ENCODE measurements at regions not wholly inside any gene's neighbourhood (a gene's known extent, or its start where the extent isn't known, plus 50 kb on each side); places are given as distances from the start of the nearest gene placed in this dataset.

- no peak for TF ChIP-seq CTCF (IDR thresholded peaks at IDR 0.05; ENCODE audit: unreplicated experiment)
- Mint-ChIP-seq H3K4me1 (ENCODE audit: insufficient read depth, unreplicated experiment) (peaks cover 16% of the 10 kb centered on the region), H3K4me3 (ENCODE audit: unreplicated experiment) (no peak overlapping the region), H3K9me3 (ENCODE audit: unreplicated experiment) (no peaks in the 10 kb centered on the region), H3K36me3 (ENCODE audit: insufficient read depth, unreplicated experiment) (no peaks in the 10 kb centered on the region), H3K27me3 (ENCODE audit: insufficient read depth, unreplicated experiment) (no peaks in the 10 kb centered on the region), H3K27ac (ENCODE audit: low read depth, unreplicated experiment) (no peak overlapping the region)
- intact Hi-C loops (cut with micrococcal nuclease): no loop called here
- BruUV-seq (replicated peaks): no TSS peak
- ChIA-PET CTCF (interaction anchor here (0.6 to 1.0 kb wide), 3 partner anchors 56 to 557 kb away, joined by 3 to 6 read pairs (median 5); partner anchors contain the start of gene ARHGEF3), POLR2A (interaction anchor here (0.6 kb wide), 2 partner anchors 58 to 151 kb away, joined by 3 to 4 read pairs; no protein-coding TSS in a partner anchor)
- no peak for DNase-seq (ENCODE audit: unreplicated experiment)
Observed at GRCh38 chr3:56858331-56858730, 56.6 kb upstream of the ARHGEF3 start.

GRCh38 chr3:56857178-56857577 is 55.4 kb upstream of the ARHGEF3 start:
- Mint-ChIP-seq H3K36me3 (ENCODE audit: insufficient read depth, unreplicated experiment) (no peaks in the 10 kb centered on the region), H3K4me3 (ENCODE audit: unreplicated experiment) (no peak overlapping the region), H3K9me3 (ENCODE audit: unreplicated experiment) (no peaks in the 10 kb centered on the region), H3K27ac (ENCODE audit: low read depth, unreplicated experiment) (no peak overlapping the region), H3K27me3 (ENCODE audit: insufficient read depth, unreplicated experiment) (no peaks in the 10 kb centered on the region), H3K4me1 (ENCODE audit: insufficient read depth, unreplicated experiment) (peaks cover 17% of the 10 kb centered on the region)
- no peak for TF ChIP-seq CTCF (IDR thresholded peaks at IDR 0.05; ENCODE audit: unreplicated experiment)
- no peak for DNase-seq (ENCODE audit: unreplicated experiment)
- intact Hi-C loops (cut with micrococcal nuclease): no loop called here
- CTCF ChIA-PET: no interaction called here
- BruUV-seq (replicated peaks): no TSS peak
- POLR2A ChIA-PET: interaction anchor here (1.3 kb wide), 1 partner anchor 8 kb away, joined by 4 read pairs; no protein-coding TSS in a partner anchor

- Mint-ChIP-seq H3K4me1 (ENCODE audit: insufficient read depth, unreplicated experiment) (peaks cover 22% of the 10 kb centered on the region), H3K9me3 (ENCODE audit: unreplicated experiment) (no peaks in the 10 kb centered on the region), H3K27ac (ENCODE audit: low read depth, unreplicated experiment) (no peak overlapping the region), H3K4me3 (ENCODE audit: unreplicated experiment) (no peak overlapping the region), H3K27me3 (ENCODE audit: insufficient read depth, unreplicated experiment) (no peaks in the 10 kb centered on the region), H3K36me3 (ENCODE audit: insufficient read depth, unreplicated experiment) (no peaks in the 10 kb centered on the region)
- no peak for TF ChIP-seq CTCF (IDR thresholded peaks at IDR 0.05; ENCODE audit: unreplicated experiment)
- ChIA-PET CTCF (no interaction called here), POLR2A (interaction anchor here (0.6 to 1.3 kb wide), 2 partner anchors 8 to 1222 kb away, joined by 3 to 4 read pairs; no protein-coding TSS in a partner anchor)
- no peak for DNase-seq (ENCODE audit: unreplicated experiment)
- BruUV-seq (replicated peaks): no TSS peak
- intact Hi-C loops (cut with micrococcal nuclease): no loop called here
Observed at GRCh38 chr3:56856752-56857151, 55.0 kb upstream of the ARHGEF3 start.

GRCh38 chr3:56855856-56856512 is 54.2 kb upstream of the ARHGEF3 start:
- DNase-seq (ENCODE audit: unreplicated experiment): peak; percentile 42

More at GRCh38 chr3:56855856-56856512, 54.2 kb upstream of the ARHGEF3 start:
- H3K36me3 Mint-ChIP-seq (ENCODE audit: insufficient read depth, unreplicated experiment): no peaks in the 10 kb centered on the region
- peaks cover 23% of the 10 kb centered on the region for H3K4me1 Mint-ChIP-seq (ENCODE audit: insufficient read depth, unreplicated experiment)
- ChIA-PET CTCF (interaction anchor here (0.6 kb wide), 1 partner anchor 10 kb away, joined by 3 read pairs; no protein-coding TSS in a partner anchor), POLR2A (interaction anchor here (0.6 to 1.3 kb wide), 2 partner anchors 9 to 1222 kb away, joined by 3 to 4 read pairs; no protein-coding TSS in a partner anchor)
- no peaks in the 10 kb centered on the region for H3K27me3 Mint-ChIP-seq (ENCODE audit: insufficient read depth, unreplicated experiment)
- H3K27ac Mint-ChIP-seq (ENCODE audit: low read depth, unreplicated experiment): no peak overlapping the region
- no peaks in the 10 kb centered on the region for H3K9me3 Mint-ChIP-seq (ENCODE audit: unreplicated experiment)
- H3K4me3 Mint-ChIP-seq (ENCODE audit: unreplicated experiment): no peak overlapping the region
- intact Hi-C loops (cut with micrococcal nuclease): no loop called here
- peak; percentile 33 for TF ChIP-seq CTCF (IDR thresholded peaks at IDR 0.05; ENCODE audit: unreplicated experiment)
- no TSS peak for BruUV-seq (replicated peaks)
